ENCODE measurements at regions not wholly inside any gene's neighbourhood (a gene's known extent, or its start where the extent isn't known, plus 50 kb on each side); places are given as distances from the start of the nearest gene placed in this dataset.
A peak's percentile ranks its signal among the peaks of the same experiment; 100 is the strongest.

DNA sequence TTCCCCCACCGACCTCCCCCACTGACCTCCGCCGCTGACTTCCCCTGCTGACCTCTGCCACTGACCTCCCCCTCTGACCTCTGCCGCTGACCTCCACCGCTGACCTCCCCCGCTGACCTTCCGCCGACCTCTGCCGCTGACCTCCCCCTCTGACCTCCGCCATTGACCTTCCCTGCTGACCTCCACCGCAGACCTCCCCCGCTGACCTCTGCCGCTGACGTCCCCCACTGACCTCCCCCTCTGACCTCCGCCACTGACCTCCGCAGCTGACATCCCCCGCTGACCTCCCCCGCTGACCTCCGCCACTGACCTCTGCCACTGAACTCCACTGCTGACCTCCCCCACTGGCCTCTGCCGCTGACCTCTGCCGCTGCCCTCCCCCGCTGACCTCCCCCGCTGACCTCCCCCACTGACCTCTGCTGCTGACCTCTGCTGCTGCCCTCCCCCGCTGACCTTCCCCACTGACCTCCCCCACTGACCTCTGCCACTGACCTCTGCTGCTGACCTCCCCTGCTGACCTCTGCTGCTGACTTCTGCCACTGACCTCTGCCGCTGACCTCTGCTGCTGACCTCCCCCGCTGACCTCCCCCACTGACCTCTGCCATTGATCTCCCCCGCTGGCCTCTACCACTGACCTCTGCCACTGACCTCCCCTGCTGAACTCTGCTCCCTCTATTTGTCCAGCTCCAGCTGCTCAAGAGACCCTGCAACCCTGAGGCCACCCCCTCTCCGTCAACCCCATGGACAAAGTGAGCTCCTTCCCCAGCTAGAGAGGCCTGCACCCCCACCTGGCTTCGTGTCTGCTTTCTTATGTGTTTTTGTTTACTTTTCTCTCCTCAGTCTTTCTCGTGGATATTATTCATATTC, 91.4 kb upstream of the AFDN start (continued):
- TF ChIP-seq, protein P1, sequence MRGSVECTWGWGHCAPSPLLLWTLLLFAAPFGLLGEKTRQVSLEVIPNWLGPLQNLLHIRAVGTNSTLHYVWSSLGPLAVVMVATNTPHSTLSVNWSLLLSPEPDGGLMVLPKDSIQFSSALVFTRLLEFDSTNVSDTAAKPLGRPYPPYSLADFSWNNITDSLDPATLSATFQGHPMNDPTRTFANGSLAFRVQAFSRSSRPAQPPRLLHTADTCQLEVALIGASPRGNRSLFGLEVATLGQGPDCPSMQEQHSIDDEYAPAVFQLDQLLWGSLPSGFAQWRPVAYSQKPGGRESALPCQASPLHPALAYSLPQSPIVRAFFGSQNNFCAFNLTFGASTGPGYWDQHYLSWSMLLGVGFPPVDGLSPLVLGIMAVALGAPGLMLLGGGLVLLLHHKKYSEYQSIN (CRISPR knock-in tag; IDR thresholded peaks at IDR 0.05; ENCODE audit: borderline replicate concordance) = no peak
- no peak for TF ChIP-seq NFYC (CRISPR knock-in tag; IDR thresholded peaks at IDR 0.05)
- no peak for TF ChIP-seq MXD4 (CRISPR knock-in tag; IDR thresholded peaks at IDR 0.05)
- TF ChIP-seq, protein P2, sequence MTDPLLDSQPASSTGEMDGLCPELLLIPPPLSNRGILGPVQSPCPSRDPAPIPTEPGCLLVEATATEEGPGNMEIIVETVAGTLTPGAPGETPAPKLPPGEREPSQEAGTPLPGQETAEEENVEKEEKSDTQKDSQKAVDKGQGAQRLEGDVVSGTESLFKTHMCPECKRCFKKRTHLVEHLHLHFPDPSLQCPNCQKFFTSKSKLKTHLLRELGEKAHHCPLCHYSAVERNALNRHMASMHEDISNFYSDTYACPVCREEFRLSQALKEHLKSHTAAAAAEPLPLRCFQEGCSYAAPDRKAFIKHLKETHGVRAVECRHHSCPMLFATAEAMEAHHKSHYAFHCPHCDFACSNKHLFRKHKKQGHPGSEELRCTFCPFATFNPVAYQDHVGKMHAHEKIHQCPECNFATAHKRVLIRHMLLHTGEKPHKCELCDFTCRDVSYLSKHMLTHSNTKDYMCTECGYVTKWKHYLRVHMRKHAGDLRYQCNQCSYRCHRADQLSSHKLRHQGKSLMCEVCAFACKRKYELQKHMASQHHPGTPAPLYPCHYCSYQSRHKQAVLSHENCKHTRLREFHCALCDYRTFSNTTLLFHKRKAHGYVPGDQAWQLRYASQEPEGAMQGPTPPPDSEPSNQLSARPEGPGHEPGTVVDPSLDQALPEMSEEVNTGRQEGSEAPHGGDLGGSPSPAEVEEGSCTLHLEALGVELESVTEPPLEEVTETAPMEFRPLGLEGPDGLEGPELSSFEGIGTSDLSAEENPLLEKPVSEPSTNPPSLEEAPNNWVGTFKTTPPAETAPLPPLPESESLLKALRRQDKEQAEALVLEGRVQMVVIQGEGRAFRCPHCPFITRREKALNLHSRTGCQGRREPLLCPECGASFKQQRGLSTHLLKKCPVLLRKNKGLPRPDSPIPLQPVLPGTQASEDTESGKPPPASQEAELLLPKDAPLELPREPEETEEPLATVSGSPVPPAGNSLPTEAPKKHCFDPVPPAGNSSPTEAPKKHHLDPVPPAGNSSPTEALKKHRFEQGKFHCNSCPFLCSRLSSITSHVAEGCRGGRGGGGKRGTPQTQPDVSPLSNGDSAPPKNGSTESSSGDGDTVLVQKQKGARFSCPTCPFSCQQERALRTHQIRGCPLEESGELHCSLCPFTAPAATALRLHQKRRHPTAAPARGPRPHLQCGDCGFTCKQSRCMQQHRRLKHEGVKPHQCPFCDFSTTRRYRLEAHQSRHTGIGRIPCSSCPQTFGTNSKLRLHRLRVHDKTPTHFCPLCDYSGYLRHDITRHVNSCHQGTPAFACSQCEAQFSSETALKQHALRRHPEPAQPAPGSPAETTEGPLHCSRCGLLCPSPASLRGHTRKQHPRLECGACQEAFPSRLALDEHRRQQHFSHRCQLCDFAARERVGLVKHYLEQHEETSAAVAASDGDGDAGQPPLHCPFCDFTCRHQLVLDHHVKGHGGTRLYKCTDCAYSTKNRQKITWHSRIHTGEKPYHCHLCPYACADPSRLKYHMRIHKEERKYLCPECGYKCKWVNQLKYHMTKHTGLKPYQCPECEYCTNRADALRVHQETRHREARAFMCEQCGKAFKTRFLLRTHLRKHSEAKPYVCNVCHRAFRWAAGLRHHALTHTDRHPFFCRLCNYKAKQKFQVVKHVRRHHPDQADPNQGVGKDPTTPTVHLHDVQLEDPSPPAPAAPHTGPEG (CRISPR knock-in tag; IDR thresholded peaks at IDR 0.05) = no peak
- TF ChIP-seq, protein P3, sequence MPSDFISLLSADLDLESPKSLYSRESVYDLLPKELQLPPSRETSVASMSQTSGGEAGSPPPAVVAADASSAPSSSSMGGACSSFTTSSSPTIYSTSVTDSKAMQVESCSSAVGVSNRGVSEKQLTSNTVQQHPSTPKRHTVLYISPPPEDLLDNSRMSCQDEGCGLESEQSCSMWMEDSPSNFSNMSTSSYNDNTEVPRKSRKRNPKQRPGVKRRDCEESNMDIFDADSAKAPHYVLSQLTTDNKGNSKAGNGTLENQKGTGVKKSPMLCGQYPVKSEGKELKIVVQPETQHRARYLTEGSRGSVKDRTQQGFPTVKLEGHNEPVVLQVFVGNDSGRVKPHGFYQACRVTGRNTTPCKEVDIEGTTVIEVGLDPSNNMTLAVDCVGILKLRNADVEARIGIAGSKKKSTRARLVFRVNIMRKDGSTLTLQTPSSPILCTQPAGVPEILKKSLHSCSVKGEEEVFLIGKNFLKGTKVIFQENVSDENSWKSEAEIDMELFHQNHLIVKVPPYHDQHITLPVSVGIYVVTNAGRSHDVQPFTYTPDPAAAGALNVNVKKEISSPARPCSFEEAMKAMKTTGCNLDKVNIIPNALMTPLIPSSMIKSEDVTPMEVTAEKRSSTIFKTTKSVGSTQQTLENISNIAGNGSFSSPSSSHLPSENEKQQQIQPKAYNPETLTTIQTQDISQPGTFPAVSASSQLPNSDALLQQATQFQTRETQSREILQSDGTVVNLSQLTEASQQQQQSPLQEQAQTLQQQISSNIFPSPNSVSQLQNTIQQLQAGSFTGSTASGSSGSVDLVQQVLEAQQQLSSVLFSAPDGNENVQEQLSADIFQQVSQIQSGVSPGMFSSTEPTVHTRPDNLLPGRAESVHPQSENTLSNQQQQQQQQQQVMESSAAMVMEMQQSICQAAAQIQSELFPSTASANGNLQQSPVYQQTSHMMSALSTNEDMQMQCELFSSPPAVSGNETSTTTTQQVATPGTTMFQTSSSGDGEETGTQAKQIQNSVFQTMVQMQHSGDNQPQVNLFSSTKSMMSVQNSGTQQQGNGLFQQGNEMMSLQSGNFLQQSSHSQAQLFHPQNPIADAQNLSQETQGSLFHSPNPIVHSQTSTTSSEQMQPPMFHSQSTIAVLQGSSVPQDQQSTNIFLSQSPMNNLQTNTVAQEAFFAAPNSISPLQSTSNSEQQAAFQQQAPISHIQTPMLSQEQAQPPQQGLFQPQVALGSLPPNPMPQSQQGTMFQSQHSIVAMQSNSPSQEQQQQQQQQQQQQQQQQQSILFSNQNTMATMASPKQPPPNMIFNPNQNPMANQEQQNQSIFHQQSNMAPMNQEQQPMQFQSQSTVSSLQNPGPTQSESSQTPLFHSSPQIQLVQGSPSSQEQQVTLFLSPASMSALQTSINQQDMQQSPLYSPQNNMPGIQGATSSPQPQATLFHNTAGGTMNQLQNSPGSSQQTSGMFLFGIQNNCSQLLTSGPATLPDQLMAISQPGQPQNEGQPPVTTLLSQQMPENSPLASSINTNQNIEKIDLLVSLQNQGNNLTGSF (CRISPR knock-in tag; IDR thresholded peaks at IDR 0.05) = no peak
- no peak for TF ChIP-seq NPAS2 (CRISPR knock-in tag; IDR thresholded peaks at IDR 0.05; ENCODE audit: borderline replicate concordance)
- TF ChIP-seq PAWR (CRISPR knock-in tag; IDR thresholded peaks at IDR 0.05; ENCODE audit: borderline replicate concordance) = no peak
- no peak for TF ChIP-seq CBX5 (CRISPR knock-in tag; IDR thresholded peaks at IDR 0.05; ENCODE audit: borderline replicate concordance)
- TF ChIP-seq, protein P4, sequence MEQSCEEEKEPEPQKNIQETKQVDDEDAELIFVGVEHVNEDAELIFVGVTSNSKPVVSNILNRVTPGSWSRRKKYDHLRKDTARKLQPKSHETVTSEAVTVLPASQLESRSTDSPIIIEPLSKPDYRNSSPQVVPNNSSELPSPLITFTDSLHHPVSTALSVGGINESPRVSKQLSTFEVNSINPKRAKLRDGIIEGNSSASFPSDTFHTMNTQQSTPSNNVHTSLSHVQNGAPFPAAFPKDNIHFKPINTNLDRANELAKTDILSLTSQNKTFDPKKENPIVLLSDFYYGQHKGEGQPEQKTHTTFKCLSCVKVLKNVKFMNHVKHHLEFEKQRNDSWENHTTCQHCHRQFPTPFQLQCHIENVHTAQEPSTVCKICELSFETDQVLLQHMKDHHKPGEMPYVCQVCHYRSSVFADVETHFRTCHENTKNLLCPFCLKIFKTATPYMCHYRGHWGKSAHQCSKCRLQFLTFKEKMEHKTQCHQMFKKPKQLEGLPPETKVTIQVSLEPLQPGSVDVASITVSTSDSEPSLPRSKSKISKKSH (CRISPR knock-in tag; IDR thresholded peaks at IDR 0.05; ENCODE audit: borderline replicate concordance) = no peak; the same call in 1 of the 2 replicates
- no peak for TF ChIP-seq TBP (CRISPR knock-in tag; IDR thresholded peaks at IDR 0.05)
- TF ChIP-seq ZNF550 (CRISPR knock-in tag; IDR thresholded peaks at IDR 0.05; ENCODE audit: borderline replicate concordance) = 0 out of 2 replicates have a peak, but pooled peaks have one; percentile 30
- TF ChIP-seq ERF (CRISPR knock-in tag; IDR thresholded peaks at IDR 0.05) = no peak
- no peak for TF ChIP-seq SNAI1 (CRISPR knock-in tag; IDR thresholded peaks at IDR 0.05; ENCODE audit: borderline replicate concordance)
- TF ChIP-seq GZF1 (CRISPR knock-in tag; IDR thresholded peaks at IDR 0.05) = no peak
